Tibial nerve (tissue), 4 donors: ENCODE measurements at regions not wholly inside any gene's neighbourhood (a gene's known extent, or its start where the extent isn't known, plus 50 kb on each side); places are given as distances from the start of the nearest gene placed in this dataset.

Experiments
- DNase-seq, 2 donors: peaks; one replicate each; pipeline ENCODE4 v3.0.0-alpha.2; 2019; ENCODE audit warnings: low spot score in 2 of 2
- H3K27ac ChIP-seq, 4 donors: fragments of 200-600 bp; sonication (generic) in 3 of 4; one replicate each; pipeline ENCODE4 v1.5.1; 2017 to 2019; ENCODE audit warnings: mild to moderate bottlenecking in 1 of 4
- H3K27me3 ChIP-seq, 2 donors: fragments of 200-600 bp; sonication (generic) in 1 of 2; one replicate each; pipeline versions ENCODE4 v1.5.1 to v1.6.0; 2017 to 2019
- H3K36me3 ChIP-seq, 3 donors: fragments of 200-600 bp; sonication (generic); one replicate each; pipeline ENCODE4 v1.5.1; 2018 to 2019
- H3K4me1 ChIP-seq, 4 donors: fragments of 200-600 bp; sonication (generic) in 3 of 4; one replicate each; pipeline ENCODE4 v1.5.1; 2017 to 2019
- H3K4me3 ChIP-seq, 4 donors: fragments of 200-600 bp; sonication (generic) in 3 of 4; one replicate each; pipeline ENCODE4 v1.5.1; 2017 to 2019; ENCODE audit warnings: mild to moderate bottlenecking in 1 of 4, moderate library complexity in 1 of 4
- H3K9me3 ChIP-seq, 4 donors: fragments of 200-600 bp; sonication (generic) in 3 of 4; one replicate each; pipeline ENCODE4 v1.5.1; 2017 to 2019
- CTCF ChIP-seq, 5 experiments: fragments of 200-600 bp in 3 of 5; fragments of 450-650 bp in 2 of 5; sonication (generic) in 3 of 5; IDR thresholded peaks; one replicate each; pipeline ENCODE4 v1.5.1; 2016 to 2019; ENCODE audit warnings: antibody characterized with exemption in 5 of 5, mild to moderate bottlenecking in 3 of 5, moderate library complexity in 2 of 5
- EP300 ChIP-seq, 2 donors: sonication (generic); formaldehyde crosslinking; IDR thresholded peaks; one replicate each; pipeline ENCODE4 v1.6.1; 2017; ENCODE audit warnings: antibody characterized with exemption in 2 of 2, mild to moderate bottlenecking in 1 of 2
- POLR2A ChIP-seq, 2 donors: fragments of 450-650 bp; IDR thresholded peaks; one replicate each; pipeline ENCODE4 v1.6.1; 2017; ENCODE audit warnings: antibody characterized with exemption in 2 of 2, mild to moderate bottlenecking in 2 of 2, moderate library complexity in 2 of 2
- WGBS, 2 donors: methylation state at CpG; one replicate each; pipeline ENCODE4 v1.1.5; 2018; 5-methylcytosine and 5-hydroxymethylcytosine counted together

- no peaks in the 10 kb centered on the region for H3K9me3 ChIP-seq
- no peaks in the 10 kb centered on the region for H3K27me3 ChIP-seq
- H3K4me1 ChIP-seq, result no peaks in the 10 kb centered on the region
- H3K4me3 ChIP-seq, result no peak overlapping the region
- WGBS, 2 donors, result 70% methylated on average over 10 of the region's 10 CpGs
- no peak for DNase-seq
- no peak overlapping the region for H3K27ac ChIP-seq
- H3K36me3 ChIP-seq, result no peaks in the 10 kb centered on the region
- TF ChIP-seq EP300 (IDR thresholded peaks at IDR 0.05) (no peak), POLR2A (IDR thresholded peaks at IDR 0.05) (no peak), CTCF (IDR thresholded peaks at IDR 0.05) (no peak)
Measured at GRCh38 chr5:174828804-174829510, 104.6 kb downstream of the MSX2 start.

- H3K4me1 ChIP-seq, result no peaks in the 10 kb centered on the region
- TF ChIP-seq POLR2A (IDR thresholded peaks at IDR 0.05), result no peak
- TF ChIP-seq EP300 (IDR thresholded peaks at IDR 0.05), result no peak
- TF ChIP-seq CTCF (IDR thresholded peaks at IDR 0.05), result no peak
- no peaks in the 10 kb centered on the region for H3K36me3 ChIP-seq
- DNase-seq, result no peak
- H3K27ac ChIP-seq, result no peak overlapping the region
- H3K4me3 ChIP-seq, result no peak overlapping the region
- 73 to 76% methylated on average over 6 of the region's 6 CpGs for WGBS, 2 donors
- no peaks in the 10 kb centered on the region for H3K9me3 ChIP-seq
- H3K27me3 ChIP-seq, result no peaks in the 10 kb centered on the region
Measured at GRCh38 chr5:174827558-174827957, 103.2 kb downstream of the MSX2 start.

GRCh38 chr5:174825587-174825986, 101.2 kb downstream of the MSX2 start:
- H3K9me3 ChIP-seq, result peaks cover 0 to 8% (median 0%) of the 10 kb centered on the region in 4 donors
- no peak overlapping the region for H3K27ac ChIP-seq
- no peak for DNase-seq
- 66 to 77% methylated on average over 4 of the region's 4 CpGs for WGBS, 2 donors
- no peak for TF ChIP-seq POLR2A (IDR thresholded peaks at IDR 0.05)
- TF ChIP-seq EP300 (IDR thresholded peaks at IDR 0.05), result no peak
- no peak for TF ChIP-seq CTCF (IDR thresholded peaks at IDR 0.05)
- H3K36me3 ChIP-seq, result no peaks in the 10 kb centered on the region
- no peaks in the 10 kb centered on the region for H3K4me1 ChIP-seq
- no peak overlapping the region for H3K4me3 ChIP-seq
- H3K27me3 ChIP-seq, result no peaks in the 10 kb centered on the region

- no peak for TF ChIP-seq CTCF (IDR thresholded peaks at IDR 0.05)
- TF ChIP-seq POLR2A (IDR thresholded peaks at IDR 0.05), result no peak
- no peak for TF ChIP-seq EP300 (IDR thresholded peaks at IDR 0.05)
- H3K27me3 ChIP-seq, result no peaks in the 10 kb centered on the region
- no peaks in the 10 kb centered on the region for H3K36me3 ChIP-seq
- H3K27ac ChIP-seq, result no peak overlapping the region
- H3K4me3 ChIP-seq, result no peak overlapping the region
- no peaks in the 10 kb centered on the region for H3K4me1 ChIP-seq
- no peak for DNase-seq
- 89 to 90% methylated on average over 2 of the region's 2 CpGs for WGBS, 2 donors
- peaks cover 0 to 32% (median 0%) of the 10 kb centered on the region in 4 donors for H3K9me3 ChIP-seq
Measured at GRCh38 chr5:174818430-174818829, 94.0 kb downstream of the MSX2 start.

- H3K9me3 ChIP-seq, result peaks cover 0 to 32% (median 0%) of the 10 kb centered on the region in 4 donors
- no peak overlapping the region for H3K4me3 ChIP-seq
- no peak for DNase-seq
- no peaks in the 10 kb centered on the region for H3K36me3 ChIP-seq
- H3K27ac ChIP-seq, result no peak overlapping the region
- WGBS, 2 donors, result 62 to 74% methylated on average over 1 of the region's 1 CpG
- no peaks in the 10 kb centered on the region for H3K27me3 ChIP-seq
- no peak for TF ChIP-seq EP300 (IDR thresholded peaks at IDR 0.05)
- H3K4me1 ChIP-seq, result no peaks in the 10 kb centered on the region
Measured at GRCh38 chr5:174817610-174818009, 93.2 kb downstream of the MSX2 start.
